Inflammatory macrophage (primary cell): ENCODE measurements at regions not wholly inside any gene's neighbourhood (a gene's known extent, or its start where the extent isn't known, plus 50 kb on each side); places are given as distances from the start of the nearest gene placed in this dataset.
"Not testable (repeated sequence)": the region's sequence is repeated elsewhere in the genome, so short reads cannot be mapped to it uniquely, and the experiment has no call there.

ENCODE experiments used
- DNase-seq, 2 donors: peaks; one replicate each; pipeline ENCODE4 v3.0.0-alpha.2; 2020 to 2022

DNA sequence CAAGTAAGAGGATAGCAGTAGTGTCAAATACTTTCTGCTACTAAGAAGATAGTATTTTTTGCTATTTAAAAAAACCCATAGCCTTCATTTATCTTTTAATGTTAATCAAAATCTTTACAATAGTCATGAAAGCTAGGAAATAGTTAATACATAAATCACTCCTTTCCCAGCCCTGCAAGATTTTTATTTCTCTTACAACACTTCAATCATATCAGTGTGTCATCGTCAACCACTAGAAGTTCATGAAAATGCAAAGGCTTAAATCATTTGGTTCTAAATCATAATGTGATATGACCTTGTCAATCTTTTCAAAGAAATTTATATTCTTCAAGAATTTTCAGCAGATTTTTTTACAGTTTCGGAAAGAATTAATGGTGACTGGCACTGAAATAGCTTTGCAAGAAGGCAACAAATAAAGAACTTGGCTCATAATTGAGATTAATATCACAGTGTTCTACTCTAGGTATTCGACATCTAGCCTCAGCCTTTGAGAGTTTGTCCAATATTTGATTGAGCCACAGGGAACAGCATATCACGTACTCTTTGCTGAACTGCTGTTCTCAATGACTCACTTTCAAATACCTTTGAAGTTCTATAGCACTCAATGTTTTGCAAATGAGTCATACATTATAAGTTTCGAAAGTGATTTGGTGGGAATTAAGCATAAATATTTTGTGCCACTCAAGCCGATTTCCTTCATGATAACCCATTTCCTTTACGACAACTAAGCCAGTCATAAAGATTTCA is 384.0 kb upstream of the FOXG1 start:
- DNase-seq, result no peak

DNA sequence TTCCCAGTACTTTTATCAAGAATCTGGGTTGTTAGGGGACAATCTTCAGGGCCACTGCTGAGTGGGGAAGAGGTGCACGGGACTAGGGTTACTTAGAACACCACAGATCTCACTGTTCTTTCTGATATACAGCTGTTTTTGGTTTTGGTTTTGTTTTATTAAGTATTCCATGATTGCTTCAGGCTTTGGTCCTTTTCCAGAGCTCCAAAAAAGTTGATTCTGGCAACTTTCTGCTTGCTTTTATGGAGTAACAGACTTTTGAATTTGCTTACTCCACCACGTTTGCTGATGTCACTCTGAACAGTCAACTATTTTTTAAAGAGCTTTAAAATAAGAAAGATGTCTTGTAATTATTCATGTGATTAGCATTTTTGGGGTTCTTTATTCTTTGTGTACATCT is 368.1 kb upstream of the FOXG1 start:
- DNase-seq, result no peak

DNA sequence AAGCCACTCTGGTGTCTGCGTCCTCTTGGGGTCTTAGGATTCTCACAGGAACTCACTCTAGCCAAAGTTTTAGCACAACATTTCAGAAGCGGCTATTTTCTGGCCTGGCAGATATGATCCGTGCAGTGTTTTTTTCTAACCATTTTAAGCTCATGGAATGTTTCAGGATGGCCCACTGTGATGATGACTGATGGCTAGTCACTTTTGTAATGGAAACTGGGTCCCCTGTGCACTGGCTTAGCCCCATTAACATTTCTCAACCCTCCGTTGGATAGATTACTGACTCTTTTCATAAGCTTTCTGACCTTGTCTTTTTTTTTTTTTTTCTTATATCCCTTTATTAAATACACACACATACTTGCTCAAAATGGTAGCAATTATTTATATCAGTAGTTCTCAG is 364.9 kb upstream of the FOXG1 start:
- DNase-seq, result not testable (repeated sequence)

DNA sequence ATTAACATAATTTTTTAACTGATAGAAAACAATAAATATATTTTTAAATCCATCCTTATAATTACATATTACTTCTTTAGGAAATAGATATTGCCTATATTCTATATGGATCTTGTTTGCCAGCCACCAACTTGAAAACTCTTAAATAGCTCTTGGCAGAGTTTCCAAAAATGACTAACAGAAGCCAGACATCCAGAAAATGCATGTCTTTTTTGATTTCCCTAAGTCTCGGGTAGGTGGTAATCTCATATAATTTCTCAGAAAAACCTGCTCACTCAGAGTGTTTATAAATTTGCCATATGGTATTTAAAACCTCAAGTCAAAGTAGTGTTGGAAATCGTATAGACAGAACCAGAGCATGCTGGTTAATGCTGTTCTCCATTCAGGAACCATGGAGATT is 360.4 kb upstream of the FOXG1 start:
- DNase-seq, result no peak

DNA sequence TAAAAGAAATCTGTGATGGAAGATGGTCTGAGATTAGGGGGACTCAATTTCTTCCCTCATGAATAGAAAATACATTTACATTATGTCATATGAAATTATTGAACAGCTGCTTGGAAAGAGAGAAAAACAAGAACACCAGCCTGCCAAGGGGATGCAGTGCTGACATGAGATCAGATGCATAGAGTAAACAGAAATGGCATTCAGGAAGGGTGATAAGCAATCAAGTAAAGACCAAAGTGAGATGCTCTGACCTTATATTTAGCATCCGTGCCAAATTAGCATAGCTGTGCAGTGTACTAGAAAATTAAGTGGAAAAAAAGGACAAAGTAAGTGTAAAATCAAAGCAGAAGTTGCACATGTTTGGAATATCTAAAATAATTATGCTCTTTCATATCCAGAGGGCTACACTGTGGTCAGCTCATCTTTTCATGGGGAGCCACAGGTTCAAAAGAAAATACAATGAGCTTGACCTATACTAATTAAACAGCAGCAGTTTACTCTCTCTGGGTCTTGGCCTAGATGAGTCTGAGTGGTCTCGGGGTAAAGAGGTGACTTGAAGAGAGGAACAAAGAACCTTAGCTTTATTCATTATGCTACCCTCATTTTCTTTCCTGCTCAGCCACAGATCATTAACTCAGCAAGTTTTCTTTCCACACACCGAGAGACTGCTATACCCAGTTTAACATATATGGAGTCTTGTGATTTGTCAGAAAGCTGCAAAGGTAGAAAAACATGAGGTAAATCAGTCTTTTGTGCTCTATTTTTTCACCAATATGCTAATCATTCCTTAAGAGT is 359.4 kb upstream of the FOXG1 start:
- no peak for DNase-seq

DNA sequence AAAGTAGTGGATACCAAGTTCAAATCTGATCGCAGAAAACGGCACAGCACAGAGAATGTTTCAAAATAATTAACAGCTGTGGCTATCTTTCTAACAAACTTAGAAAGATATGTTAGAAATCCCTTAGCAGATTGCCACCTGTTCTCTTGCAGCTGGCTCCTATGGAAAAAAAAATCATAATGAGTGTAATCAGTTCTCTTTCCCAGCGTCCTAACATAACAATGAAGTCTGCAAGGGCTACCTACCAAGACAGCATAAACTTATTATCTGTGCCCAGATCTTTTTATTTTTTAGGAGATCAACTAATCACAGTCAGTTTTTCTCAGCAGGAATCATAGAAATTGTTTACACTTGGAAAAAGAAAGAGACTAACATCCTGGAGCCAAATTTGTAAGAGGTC is 358.6 kb upstream of the FOXG1 start:
- DNase-seq, result no peak

DNA sequence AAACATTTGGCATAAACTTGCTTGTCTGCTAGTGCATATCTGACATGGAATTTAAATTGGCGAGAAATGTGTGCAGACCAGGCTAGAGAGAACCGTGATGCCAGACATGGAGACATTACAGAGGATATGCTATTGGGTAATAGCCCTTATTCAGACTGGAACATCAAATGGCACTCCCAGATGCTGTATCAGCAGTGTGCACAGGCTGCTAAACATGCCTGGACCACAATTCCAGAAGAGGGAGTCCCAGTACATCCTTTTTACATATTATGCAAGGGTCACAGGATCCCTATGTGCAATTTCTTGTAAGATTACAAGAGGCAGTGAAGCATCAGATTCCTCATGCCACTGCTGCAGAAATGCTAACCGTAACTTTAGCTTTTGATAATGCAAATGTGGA is 354.5 kb upstream of the FOXG1 start:
- no peak for DNase-seq

DNA sequence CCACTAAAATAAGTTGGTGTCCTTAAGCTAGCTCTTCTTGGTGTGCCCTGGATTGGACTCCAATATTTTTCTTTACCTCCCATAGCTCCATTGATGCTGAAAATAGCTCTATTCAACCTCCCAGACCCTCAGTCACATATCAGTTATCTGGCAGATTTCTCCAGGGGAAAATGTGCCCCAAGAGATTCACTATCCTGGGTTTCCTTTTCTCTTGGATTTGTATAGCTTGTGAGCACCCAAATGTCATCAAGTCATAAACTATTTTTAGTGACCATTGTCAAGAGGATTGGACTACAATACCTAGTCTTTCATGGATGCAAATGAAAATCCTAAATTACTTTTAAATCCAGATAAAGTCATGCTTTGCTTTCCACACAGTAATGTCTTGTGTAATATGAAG is 339.6 kb upstream of the FOXG1 start:
- no peak for DNase-seq

DNA sequence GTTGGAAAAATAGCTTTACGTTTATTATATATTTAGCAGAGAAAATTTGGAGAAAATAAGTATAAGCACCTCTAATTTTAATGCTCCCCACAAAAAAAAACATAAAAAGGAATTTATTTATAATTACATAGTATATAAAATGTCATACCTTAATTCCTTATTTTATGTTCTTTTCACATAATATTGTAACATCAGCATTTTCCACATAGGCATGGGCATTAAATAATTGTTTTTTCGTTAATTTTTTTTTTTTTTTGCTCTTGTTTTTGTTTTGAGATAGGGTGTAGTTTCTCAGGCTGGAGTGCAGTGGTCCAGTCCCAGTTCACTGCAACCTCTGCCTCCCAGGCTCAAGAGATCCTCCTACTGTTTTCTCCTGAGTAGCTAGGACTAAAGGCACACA is 329.8 kb upstream of the FOXG1 start:
- DNase-seq, result no peak

DNA sequence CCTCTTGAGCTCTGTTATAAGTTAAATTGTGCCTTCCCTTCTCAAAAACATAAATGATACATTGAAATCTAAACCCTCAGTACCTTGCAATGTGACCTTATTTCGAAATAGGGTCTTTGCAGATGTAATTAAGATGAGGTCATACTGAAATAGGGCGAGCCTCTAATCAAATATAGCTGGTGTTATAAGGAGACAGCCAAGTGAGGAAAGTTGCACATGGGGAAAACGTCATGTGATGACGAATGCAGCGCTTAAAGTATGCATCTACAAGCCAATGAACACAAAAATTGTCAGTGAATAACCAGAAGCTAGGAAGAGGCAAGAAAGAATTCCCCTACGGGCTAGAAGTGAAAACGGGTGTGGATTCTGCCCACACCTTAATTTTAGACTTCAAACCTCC is 305.2 kb upstream of the FOXG1 start:
- no peak for DNase-seq

DNA sequence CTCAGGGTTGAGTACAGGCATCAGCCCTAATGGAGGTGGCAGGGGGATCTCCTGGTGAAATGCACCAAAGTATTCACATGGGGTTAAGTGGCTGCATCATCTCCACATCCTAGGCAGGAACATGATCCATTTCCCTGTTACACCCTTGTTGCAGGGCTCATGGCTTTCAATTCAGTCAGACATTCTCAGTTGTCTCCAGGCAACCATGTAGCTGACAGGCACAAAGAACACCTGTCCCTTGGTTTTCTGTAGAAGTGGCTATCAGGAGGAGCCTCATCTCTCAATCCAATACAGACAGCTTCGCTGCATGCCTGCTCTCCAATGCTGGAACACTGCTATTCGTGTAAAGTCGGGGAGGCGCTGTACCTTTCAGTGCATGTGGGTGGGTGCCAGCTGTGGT is 299.0 kb upstream of the FOXG1 start:
- DNase-seq, result no peak

DNA sequence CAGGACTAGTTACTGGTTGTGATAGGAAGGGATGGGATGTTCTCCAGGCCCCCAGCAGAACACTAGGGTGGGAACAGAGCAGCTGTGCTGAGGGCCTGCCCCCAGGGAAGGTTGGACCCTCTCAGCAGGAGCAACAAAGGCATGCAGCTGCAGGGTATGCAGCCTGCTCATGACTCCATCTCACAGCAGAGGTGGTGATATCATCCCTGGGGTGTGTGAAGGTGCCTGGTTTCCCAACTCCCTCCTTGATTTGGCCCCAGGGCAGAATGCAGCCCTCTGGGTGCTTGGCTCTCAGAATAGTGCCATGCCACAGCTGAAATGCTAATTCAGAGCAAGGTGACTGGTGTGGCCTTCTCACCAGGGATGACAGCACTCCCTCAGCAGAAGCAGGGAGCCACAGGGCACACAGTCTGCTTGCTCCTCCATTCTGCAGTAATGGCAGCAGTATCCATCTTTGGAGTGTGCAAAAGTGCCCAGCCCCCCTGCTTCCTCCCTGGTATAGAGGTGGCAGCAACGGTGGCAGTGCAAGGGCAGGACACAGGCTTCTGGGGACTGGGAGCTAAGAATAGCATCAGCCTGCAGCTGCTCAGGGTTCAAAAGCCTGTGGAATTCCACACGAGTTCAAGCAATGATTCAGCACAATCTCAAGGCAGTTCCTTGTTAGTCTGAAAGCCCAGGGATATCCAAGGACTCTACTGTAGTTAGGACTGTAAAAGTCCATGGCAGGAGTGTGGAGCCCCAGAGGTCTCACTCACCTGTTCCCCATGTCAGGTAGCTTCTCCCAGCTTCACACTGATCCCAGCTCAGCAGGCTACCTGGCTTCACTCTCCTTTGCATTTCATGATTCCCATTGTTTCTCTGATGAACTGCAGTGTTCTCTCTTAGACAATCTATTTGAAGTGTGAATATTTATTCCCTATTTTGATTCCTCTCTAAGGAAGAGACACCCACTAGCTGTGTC is 298.1 kb upstream of the FOXG1 start:
- no peak for DNase-seq

DNA sequence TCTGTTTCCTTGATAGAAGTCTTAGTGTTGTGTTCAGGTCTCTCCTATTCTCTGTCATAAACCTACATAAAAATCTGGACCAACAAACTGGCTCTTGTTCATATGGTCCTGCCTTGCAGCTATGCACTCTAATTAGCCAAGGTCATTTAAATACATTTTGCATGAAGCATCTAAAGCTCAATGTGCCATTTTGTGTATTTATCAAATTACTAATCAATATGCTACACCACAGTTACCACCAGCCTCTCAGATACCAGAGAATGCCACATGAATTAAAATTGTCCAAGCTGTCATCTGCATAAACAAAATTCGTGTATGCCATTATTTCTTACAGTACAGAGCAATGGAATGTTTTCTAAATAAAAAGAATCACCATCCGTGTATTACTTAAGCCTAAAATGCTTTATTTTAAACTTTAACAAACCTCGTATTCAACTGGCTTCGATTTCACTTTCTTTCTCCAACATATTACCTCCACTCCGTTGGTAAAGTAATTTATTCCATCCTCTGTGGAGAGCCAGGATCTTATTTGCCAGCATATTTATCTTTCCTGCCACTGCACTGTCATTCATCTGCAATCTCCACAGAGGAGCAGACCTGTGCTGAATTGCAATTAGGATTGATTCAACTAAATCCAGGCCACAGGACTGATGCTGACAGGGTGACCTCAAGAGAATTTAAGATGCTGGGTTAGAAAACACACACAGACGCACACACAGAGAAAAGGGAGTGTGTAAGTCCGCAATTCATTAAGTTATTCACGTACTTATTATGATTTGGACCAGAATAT is 284.1 kb upstream of the FOXG1 start:
- no peak for DNase-seq

DNA sequence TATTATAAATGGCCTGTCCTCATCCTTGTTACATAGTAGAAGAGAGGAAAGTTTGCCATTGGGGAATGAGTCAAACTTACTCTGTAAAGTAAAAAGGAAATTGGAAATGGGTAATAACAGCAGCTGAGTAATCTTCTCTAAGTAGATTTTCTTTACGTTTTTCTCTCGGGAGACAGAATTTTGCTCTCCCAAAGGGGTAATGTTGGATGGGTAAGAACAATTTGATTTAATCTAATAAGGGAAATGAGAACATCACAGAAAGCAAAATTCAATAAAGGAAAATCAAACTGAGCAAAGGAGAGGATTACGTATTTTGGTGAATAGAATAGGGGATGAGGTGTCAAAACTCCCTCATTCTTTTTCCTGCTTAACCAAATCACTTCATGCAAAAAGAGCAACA is 283.1 kb upstream of the FOXG1 start:
- no peak for DNase-seq

DNA sequence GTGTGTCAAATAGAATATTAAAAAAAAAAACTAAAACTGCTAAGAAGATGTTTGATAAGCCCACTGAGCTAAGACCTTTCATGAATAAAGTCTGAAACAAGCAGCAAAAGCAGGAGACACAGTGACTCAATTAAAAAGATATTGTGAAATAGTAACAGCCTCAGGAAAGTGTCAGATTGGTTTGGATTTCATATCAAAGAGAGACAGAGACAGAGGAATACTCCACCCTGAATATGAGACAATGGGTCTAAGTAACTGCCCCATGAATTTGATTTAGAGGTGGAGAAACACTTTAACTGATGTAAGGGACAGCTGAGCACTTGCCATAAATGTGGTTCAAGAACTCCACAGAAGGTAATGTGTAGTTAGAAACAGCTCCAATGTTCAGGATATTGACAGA is 277.9 kb upstream of the FOXG1 start:
- no peak for DNase-seq

DNA sequence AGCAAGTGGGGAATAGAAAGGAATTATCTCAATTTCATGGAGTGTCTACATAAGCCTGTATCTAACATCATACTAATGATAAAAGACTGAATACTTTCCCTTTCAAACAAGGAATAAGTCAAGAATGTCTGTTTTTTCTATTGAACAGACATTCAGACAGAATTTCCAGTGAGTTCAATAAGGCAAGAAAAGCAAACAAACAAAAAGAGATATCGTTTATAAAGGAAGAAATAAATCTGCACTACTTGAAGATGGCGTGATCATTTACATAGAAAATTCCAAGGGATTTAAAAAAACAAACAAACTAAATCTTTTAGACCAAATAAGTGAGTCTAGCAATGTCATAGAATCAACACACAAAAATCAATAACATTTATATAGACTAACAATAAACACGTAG is 273.1 kb upstream of the FOXG1 start:
- no peak for DNase-seq

DNA sequence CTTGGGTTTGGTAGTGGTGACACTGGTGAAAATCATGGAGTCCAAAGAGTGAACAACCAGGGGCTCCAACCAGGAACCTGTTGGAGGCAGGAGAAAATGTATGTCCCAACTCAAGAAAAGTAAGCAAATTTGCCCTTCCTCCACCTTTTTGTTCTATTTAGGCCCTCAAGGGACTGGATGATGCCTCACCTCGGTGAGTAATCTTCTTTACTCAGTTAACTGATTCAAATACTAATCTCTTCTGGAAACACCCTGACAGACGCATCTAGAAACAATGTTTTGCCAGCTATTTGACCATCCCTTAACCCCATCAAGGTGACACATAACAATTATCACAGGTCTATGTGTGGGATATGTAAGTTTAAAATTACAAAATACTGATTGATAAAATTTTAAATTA is 272.4 kb upstream of the FOXG1 start:
- no peak for DNase-seq

DNA sequence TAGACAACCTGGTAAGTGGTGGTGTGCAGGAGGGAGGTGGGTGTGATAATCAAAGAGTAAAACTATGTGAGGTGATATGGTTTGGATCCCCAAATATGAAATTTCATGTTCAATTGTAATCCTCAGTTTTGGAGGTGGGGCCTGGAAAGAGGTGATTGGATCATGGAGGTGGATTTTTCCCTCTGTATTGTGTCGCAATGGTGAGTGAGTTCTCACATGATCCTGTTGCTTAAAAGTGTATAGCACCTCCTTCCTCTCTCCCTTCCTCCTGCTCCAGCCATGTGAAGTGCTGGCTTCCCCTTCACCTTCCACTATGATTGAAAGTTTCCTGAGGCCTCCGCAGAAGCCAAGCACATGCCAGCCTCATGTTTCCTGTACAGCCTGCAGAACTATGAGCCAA is 270.2 kb upstream of the FOXG1 start:
- DNase-seq, result no peak

DNA sequence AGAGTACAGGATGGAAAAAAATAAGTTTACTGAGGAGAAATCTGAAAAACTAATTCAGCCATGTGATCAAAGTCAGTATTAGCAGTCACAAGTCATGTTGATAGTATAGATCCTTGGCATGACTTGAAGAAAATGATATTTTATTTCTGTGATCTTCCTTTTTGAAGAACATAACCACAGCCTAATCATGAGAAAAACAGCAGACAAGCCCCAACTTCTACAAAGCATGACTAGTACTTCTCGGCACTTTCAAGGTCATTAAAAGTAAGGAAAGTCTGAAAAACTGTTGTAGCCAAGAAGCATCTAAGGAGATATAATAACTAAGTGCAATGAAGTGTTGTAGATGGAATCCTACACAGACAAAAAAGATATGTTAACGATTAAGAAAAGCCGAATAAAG is 264.1 kb upstream of the FOXG1 start:
- DNase-seq, result no peak

DNA sequence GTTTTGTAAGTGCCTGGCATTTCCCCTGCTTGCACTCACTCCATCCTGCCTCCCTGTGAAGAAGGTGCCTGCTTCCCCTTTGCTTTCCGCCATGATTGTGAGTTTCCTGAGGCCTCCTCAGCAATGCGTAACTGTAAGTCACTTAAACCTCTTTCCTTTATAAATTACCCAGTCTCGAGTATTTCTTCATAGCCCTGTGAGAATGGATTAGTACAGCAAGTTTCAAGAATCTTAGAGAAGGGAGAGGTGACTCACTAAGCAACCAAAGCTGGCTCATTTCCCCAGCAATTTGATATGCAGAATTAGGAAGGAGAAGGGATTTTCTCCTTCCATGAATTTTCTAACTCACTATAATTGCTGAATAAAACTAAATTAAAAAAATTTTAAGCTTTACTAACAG is 251.0 kb upstream of the FOXG1 start:
- DNase-seq, result no peak

DNA sequence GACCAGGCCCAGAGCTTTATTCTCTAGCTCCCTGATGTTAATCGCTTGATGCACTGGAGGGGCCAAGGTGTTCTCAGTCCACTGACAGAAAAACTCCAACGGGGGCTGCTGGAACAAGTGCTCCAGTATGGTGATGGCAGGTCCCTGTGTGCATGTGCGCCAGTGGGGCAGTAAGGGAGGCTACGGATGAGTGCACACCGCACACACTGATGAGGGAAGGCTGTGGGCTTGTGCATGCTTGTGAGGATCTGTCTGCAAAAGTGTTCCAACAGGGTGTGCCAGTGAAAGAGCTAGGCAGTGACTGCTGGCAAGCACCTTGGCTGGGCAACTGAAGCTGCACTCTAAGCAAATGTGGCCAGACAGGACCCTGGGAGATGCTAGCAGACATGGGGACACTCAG is 229.7 kb upstream of the FOXG1 start:
- no peak for DNase-seq

DNA sequence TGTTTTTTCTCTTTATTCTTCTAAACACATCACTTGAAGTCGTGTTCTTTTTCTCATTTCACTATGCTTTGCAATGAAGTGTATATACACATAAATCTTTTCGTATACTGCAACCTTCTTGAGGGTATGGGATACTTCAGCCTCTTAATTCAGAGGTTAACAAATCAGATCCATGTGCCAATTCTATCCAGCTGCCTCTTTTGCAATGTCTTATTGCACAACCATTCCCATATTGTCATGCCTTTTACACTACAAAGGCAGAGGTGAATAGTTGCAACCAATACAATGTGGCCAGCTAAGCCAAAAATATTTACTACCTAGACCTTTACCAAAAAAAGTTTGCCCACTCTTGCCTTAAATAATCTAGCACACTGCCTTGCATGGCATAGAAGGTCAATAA is 224.5 kb upstream of the FOXG1 start:
- DNase-seq, result no peak

DNA sequence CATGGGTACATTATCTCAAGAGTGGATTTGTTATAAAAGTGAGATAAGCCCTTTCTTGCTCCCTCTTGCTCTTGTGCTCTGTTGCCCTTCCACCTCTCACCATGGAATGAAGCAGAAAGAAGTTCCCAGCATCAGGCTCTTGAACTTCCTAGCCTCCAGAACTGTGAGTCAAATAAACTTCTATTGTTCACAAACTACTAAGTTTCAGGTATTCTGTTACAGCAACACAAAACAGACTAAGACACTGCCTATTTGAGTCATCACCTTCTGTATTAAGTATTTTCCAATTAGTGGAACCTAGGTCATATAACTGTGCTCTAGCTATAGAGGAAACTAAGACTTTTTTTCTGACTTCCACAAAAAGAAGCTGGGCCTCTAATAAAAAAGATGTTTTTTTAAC is 201.2 kb upstream of the FOXG1 start:
- no peak for DNase-seq
